HG02973 (cell line): ENCODE measurements at regions not wholly inside any gene's neighbourhood (a gene's known extent, or its start where the extent isn't known, plus 50 kb on each side); places are given as distances from the start of the nearest gene placed in this dataset.

Experiments used
- ATAC-seq: cut with Tn5 transposase; IDR thresholded peaks from one replicate; pipeline ENCODE4 v1.9.1; 2021; ENCODE audit warnings: moderate library complexity; ENCODE audit not compliant: unreplicated experiment

GRCh38 chr2:16335947-16336346 lies 329.7 kb downstream of the CYRIA start:
- ATAC-seq = no peak

DNA sequence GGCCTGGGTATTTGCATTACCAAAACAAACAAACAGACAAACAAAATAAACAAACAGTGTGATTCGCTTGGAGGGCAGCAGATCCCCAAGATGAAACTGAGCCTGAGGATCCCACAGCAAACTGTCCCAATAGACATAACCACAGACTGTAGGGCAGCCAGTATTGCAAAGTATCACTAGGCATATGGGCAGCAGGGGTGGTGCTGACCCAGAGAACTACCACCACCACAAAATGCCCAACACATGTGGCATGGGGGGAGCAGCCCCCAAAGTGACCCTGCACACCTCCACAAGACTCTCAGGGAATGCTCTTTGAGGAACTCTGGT lies 330.1 kb downstream of the CYRIA start:
- no peak for ATAC-seq

- no peak for ATAC-seq
Observed at GRCh38 chr2:16334886-16335603, 330.6 kb downstream of the CYRIA start.

GRCh38 chr2:16334366-16334765 lies 331.3 kb downstream of the CYRIA start:
- ATAC-seq = no peak

- no peak for ATAC-seq
Observed at GRCh38 chr2:16333681-16334080, 332.0 kb downstream of the CYRIA start.

DNA sequence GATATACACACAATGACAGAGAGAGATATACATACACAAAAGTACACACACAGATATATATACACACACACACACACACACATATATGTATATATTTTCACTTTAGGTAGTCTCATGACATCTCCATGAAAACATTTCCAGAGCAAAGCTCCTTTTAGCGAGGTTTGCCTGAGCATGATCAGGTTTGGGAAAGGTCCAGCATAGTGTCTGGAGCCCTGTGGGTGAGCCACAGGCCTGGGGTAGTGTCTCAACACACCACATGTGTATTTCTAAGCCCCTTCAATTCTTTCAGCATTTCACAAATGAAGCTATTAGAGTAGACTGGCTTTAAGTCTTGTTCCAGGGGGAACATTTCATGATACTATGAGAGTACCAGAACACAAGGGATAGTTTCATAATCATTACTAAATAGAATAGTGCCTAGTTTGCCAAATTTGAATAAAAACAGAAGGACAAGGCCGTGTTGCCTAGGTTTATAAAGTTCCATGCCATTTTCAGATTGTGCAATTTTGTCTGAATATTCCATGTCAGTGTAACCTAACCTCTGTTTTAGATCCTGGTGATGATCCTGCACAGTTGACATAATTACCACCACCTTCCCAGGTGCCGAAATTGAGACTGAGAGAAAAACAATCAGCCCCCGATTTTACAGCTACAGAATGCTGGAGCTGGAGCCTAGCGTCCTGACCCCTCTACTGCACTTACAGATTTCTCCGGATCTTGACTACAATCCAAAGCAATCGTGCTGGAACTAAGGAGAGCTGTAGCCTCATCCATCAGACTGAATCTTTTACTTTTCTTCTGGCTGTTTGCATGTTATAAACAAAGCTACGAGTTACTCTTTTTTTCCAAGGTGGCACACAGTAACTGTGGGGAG lies 332.7 kb downstream of the CYRIA start:
- no peak for ATAC-seq

- ATAC-seq = no peak
Observed at GRCh38 chr2:16331772-16332171, 333.9 kb downstream of the CYRIA start.

DNA sequence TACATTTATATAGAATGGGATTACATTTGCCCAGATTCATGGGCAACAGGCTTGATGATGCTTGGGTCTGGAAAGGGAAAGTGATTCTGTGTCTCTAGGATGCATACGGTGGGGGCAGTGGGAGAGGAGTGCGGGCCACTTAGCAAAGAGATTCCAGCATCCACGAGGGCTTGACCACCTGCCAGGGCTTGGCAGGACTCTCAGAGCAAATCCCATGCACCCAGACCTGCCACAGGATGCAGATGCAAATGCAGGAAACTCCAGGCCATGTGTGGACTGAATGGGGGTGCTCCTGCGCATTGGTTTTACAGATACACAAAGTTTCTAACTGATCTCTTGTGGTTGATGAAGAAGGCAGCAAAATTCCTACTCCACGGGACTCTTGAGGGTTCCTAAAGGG lies 334.7 kb downstream of the CYRIA start:
- ATAC-seq = no peak

GRCh38 chr2:16330571-16330970 lies 335.1 kb downstream of the CYRIA start:
- ATAC-seq = no peak

DNA sequence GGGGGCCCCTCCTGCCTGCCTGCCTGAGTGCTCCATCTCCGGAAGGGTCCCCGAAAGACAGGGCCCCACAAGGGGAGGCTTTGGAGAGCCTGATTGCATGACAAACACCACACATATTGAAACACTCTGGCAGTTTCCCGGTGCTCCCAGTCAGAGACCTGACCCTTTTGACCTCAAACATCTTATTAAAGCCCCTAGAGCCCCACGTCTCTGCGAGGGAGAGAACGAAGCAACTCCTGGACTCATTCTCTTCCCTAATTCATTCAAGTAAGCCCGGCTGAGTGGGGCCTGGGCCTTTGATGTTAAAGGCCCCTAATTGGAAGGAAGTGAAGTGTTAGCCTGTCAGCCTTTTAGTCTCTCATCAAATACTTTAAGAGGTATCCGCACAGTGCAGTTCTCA lies 335.6 kb downstream of the CYRIA start:
- no peak for ATAC-seq

- no peak for ATAC-seq
Observed at GRCh38 chr2:16329421-16329820, 336.2 kb downstream of the CYRIA start.

DNA sequence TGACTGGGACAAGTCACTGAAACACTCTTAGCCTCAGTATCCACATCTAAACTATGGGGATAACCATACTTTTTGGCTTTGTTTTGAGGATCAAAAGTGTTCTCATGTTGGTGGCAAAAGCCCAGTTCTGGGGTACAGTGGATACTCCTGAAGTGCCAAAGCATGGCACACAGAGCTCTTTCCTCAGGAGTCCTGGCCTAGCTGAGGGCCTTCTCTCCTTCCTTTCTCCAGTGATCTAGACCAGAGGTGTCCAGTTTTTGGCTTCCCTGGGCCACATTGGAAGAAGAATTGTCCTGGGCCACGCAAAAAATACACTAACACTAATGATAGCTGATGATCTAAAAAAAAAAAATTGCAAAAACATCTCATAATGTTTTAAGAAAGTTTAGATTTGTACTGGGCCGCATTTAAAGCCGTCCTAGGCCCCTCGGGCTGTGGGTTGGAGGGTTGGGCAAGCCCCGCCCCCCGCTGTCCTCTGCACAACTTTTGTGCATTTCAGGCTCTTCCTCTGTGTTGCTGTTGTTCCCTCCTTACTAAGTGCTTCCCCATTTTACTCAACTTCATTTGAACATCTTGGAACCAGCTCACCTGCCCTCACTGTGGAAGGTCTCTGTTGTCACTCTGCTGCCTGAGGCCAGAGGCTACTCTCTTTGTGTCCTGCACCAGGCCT lies 337.0 kb downstream of the CYRIA start:
- no peak for ATAC-seq

- no peak for ATAC-seq
Observed at GRCh38 chr2:16327326-16327725, 338.3 kb downstream of the CYRIA start.

DNA sequence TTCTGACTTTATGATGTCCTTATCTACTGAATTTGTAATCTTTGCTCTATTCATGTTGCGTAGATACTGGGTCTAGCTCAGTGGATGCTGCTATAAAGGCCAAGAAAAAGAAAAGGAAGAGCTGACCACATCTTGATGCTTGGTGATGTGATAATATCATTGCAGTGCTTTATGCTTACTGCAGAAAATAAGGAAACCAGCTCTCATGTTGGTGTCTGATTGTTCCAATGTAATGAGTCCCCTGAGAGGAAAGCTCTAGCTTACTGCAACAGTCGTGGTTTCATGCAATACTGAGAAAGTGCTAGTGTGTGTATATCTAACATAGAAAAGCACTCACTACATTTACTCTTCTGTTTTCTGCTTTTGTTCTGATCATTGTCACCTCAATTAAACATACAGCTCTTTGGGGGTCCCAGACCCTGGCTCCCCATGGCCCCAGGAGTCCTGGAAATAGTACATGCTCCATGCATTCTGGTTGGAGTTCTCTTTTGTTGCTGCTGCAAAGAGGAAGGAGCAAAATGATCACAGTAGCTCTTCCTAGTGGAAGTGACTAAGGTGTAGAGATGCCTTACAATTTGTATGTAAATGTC lies 338.8 kb downstream of the CYRIA start:
- ATAC-seq = no peak

- ATAC-seq = no peak
Observed at GRCh38 chr2:16325976-16326510, 339.6 kb downstream of the CYRIA start.

- ATAC-seq = no peak
Observed at GRCh38 chr2:16325016-16325975, 340.3 kb downstream of the CYRIA start.

DNA sequence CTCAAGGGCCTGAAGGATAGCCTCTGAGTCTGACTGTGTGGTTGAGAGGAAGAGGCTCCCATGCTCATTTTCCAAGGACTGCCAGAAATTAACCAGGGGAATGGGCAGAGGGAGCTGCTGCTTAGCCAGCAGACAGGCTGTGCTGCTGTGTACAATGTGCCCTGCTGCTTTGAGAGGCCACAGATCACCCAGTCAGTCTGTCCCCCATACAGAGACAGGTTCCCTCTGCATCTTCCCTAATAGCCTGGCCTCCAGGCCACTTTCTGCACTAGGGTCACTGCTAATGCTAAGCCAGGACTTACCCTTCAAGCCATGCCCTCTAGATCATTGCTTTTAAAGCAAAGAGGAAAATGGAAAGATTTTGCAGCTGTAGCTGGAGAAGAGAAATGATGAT lies 341.1 kb downstream of the CYRIA start:
- no peak for ATAC-seq

GRCh38 chr2:16323551-16324543 lies 341.8 kb downstream of the CYRIA start:
- ATAC-seq = no peak

- no peak for ATAC-seq
Observed at GRCh38 chr2:16323126-16323520, 342.5 kb downstream of the CYRIA start.
